ENCODE measurements at regions not wholly inside any gene's neighbourhood (a gene's known extent, or its start where the extent isn't known, plus 50 kb on each side); places are given as distances from the start of the nearest gene placed in this dataset.

DNA sequence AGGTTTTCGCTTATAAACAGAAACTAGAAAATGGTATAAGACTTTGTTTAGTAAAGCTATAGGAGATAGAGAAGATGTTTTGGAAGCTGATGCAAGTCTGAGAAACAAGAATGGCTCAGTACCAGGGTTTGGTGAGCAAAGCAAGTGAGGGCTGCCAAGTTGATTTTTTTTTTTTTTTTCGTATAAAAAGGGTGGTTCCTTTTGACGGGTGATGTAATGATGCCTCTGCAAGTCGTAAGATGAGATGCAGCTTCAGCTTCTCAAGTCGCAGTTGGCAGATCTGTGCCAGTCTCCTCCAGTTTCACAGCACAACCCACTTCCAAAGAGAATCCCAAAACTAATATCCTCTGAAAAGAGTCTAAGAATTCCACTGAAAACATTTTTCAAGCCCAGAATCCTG is 252.8 kb upstream of the CDH4 start:
- DNase-seq (ENCODE audit: low spot score): no peak

DNA sequence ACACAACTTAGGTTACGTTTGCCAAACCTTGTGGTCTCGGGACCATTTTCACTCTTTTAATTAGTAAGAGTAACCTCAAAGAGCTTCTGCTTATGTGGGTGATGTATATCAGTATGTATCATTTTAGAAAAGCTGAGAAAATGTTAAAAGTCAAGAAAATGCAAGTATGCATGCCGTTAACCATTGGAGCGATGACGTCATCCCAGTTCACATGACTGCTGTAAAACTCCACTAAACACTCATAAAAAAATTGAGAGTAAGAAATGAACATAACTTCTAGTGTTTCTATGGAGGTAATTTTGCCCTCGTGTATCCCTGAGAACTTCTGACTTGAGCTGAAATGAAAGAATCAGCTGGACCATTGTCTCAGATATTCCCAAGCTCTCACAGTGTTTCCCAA is 250.0 kb upstream of the CDH4 start:
- no peak for DNase-seq (ENCODE audit: low spot score)

DNA sequence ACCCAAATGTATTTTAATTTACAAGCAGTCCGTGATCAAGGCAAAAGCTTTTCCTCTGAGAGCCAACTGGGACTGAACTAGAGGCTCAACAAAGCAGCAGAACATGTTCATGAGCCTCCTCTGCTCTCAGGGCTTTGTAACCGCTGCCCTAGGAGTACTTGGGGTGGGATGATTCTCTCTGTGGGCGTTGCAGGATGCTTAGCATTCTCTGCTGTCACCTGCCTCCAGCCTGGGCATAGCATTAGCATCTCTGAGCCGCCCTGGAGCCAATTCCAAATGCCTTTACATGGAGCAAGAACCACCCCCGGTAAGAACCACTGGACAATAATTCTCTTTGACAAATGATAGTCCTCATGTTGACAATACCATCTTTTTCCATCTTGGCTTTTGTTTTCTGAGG is 237.6 kb upstream of the CDH4 start:
- no peak for DNase-seq (ENCODE audit: low spot score)

DNA sequence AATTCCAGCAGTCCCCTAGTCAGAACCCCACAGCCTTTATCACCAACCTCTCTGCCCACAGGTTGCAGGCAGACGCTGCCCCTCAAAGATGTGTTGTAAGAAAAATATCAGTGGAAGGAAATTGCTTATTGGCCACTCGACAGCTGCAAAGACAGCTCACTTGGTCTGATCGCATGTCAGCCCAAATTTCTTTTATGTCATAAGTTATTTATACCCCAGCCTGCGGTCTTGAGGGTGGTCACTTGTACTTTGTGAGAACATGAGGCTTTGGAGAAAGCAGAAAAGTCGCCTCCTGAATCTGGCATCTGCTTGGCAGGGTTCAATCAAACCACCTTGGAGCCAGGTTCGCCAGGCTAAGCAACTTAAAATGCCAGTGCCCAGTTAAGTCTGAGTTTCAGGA is 236.5 kb upstream of the CDH4 start:
- no peak for DNase-seq (ENCODE audit: low spot score)

DNA sequence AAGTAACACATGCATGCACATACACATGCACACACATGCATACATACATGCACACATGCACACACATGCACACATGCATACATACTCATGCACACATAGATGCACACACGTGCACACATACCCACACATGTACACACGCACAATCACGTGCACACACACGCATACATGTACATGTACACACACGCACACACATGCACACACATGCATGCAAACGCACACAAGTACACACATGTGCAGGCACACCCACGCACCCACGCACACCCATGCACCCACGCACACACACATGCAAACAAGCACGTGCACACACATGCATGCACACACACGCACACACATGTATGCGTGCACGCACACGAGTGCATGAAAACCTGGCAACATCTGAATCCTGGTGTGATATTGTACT is 232.7 kb upstream of the CDH4 start:
- no peak for DNase-seq (ENCODE audit: low spot score)

DNA sequence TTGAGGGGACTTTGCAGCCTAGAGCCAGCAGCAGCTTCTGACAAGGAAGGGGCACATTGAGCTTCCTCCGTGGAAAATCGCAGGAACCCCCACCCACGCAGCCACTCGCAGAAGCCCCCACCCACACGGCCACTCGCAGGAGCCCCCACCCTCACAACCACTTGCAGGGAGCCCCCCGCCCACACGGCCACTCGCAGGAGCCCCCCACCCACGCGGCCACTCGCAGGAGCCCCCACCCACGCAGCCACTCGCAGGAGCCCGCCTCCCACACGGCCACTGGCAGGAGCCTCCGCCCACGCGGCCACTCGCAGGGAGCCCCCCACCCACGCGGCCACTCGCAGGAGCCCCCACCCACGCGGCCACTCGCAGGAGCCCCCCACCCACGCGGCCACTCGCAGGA is 228.4 kb upstream of the CDH4 start:
- DNase-seq (ENCODE audit: low spot score): no peak

DNA sequence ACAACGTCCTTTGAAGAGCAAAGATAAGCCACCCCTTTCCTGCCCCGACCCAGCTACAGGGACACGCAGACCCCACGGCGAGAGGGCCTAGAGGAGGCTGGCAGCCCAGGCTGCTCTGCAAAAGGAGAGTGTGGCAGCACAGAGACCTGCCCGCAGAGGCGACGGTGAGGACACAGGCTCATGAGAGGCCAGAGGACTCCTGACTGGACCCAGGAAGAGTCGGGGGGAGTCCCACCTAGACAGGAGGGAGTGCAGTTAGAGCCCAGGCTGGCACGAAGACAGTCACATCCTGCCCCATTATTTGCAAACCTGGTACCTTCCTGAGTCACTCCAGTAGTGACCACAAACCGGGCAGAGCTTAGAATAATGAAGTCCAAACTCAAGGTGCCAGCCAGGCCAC is 227.7 kb upstream of the CDH4 start:
- no peak for DNase-seq (ENCODE audit: low spot score)

DNA sequence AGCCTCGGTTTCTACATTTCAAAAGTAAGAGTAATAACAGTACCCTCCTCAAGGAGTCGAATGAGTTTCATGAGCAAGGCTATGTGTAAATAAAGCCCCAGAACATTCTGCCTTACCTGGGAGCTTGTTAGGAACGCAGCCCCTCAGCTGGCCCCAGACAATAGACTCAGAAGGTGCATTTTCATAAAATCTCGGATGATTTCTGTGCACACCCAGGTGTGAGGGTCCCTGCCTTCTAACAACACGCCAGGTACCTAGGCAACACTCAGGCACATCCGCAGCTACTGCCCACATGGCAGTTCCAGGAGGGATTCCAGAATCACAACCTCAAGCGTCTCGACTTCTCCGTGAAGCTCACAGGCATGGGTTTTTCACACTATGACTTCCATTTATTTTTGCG is 226.5 kb upstream of the CDH4 start:
- DNase-seq (ENCODE audit: low spot score): no peak

DNA sequence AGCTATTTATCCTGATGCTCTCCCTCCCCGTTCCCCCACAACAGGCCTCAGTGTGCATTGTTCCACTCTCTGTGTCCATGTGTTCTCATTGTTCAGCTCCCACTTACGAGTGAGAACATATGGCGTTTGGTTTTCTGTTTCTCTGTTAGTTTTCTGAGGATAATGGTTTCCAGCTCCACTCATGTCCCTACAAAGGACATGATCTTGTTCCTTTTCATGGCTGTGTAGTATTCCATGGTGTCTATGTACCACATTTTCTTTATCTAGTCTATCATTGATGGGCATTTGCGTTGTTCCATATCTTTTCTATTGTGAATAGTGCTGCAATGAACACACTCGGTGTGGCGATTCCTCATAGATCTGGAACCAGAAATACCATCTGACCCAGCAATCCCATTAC is 225.9 kb upstream of the CDH4 start:
- DNase-seq (ENCODE audit: low spot score): no peak

DNA sequence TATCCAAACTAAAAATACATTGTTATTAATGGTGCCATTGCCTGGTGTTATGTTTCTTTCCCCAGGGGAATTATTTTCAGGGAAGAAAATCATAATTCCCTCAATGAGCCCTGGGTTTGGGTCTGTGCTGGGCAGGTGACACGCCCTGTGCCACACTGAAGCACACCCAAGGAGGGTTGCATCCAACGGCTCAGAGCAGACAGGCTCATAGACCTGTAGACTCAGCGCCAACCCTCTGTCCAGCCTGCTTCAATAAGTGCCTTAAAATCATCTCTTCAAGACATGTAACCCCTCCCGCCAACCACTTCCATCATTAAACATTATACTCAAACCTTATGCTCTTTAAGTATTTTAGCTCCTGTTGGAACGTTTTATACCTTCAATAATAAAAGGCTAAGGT is 225.3 kb upstream of the CDH4 start:
- DNase-seq (ENCODE audit: low spot score): no peak

DNA sequence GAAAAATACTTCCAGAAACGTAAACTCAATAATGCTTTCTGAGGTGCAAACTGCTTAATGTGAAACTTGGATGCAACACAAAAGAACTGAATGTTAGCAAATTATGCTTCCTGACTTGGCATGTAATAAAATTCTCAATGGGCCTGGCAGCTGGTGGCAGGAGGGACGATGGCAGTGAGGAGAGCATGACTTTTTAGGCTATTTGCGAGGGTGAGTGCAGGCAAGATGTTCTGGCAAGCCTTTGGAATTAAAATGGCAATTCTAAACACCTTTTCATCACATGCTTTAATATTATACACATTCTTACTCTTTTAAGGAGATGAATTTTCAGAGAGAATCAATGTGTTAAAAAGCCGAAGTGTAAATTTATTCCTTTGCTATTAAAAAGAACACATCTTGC is 224.8 kb upstream of the CDH4 start:
- DNase-seq (ENCODE audit: low spot score): no peak

DNA sequence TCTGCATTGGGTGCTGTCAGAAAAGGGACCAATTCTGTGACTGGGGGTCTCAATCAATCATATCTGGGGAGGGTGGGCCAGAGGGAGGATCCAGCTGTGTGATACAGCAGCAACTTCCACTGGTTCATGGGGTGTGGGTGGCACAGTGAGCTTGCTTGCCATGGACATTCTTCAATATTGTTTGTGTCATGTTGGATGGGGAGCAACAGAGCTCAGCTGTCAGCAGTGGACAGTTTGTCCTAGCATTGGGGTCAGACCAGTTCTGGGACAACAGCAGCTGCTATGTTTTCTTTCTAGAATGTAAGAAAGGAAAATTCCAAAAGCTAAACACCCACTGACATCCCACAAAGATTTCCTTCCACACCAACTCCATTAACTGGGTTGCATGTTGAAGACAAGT is 221.9 kb upstream of the CDH4 start:
- no peak for DNase-seq (ENCODE audit: low spot score)

DNA sequence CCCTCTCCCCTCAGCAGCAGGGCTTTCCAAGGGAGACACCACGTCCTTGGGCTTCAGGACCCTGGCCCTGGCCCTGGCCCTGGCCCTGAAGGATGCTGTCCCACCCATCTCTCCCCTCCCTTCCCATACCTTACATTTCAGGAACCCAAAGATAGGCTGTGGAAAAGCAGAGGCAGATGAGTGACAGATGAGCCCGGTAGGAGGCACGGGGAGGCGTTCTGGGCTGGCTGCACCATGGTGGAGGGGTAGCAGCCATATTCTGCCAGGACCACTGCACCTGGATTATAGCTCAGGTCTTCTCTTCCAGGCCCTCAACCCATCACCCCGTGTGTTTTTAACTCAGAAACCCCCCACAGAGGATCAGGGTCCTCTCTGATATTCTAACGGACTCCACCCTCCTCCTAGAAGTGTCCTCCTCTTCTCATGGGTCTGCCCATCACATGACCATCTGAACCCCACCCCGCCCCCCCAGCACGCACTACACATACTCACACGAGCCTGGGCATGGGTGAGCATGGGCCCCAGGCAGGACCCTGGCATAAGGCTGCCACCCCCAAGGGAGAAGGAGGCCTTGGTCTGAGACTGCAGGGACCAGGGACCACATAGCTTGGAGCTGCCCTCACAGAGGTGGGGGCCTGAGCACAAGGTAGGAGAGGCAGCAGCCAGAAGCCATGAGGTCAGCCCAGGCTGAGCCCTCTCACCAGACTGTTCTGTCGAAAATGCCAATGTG is 220.8 kb upstream of the CDH4 start:
- DNase-seq (ENCODE audit: low spot score): no peak

DNA sequence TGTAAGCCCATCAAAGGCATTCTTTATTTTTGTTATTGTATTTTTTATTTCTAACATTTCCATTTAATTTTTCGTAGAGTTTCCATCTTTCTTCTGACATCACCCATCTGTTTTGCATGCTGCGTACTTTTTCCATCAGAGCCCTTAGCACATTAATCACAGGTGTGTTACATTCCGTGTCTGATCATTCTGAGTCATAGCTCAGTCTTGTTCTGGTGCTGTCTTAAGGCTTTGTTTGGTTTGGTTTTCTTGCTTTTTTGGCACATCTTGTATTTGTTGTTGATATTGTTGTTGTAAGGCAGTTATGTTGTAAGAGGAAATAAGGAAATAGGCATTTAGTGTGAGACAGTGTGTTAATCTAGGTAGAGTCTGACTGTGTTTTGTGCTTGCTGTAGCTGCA is 214.6 kb upstream of the CDH4 start:
- no peak for DNase-seq (ENCODE audit: low spot score)

DNA sequence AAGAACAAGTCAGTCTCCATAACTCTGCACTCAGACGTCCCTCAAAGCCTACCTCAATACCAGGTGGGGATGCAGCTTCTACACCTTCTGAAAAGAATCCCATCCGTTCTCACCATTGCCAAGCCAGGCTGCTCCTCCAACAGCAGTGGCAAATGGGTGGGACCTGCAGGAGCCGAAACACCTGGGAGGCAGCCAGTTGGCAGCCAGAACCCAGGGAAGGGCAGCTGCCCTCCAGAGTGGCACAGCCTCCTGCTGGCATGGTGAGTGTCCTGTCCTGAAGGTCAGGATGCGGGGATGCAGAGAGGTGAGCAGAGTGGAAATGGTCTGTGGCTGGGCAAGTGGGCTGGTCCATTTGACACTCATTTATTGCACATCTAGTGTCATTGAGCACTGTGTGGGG is 210.6 kb upstream of the CDH4 start:
- no peak for DNase-seq (ENCODE audit: low spot score)

DNA sequence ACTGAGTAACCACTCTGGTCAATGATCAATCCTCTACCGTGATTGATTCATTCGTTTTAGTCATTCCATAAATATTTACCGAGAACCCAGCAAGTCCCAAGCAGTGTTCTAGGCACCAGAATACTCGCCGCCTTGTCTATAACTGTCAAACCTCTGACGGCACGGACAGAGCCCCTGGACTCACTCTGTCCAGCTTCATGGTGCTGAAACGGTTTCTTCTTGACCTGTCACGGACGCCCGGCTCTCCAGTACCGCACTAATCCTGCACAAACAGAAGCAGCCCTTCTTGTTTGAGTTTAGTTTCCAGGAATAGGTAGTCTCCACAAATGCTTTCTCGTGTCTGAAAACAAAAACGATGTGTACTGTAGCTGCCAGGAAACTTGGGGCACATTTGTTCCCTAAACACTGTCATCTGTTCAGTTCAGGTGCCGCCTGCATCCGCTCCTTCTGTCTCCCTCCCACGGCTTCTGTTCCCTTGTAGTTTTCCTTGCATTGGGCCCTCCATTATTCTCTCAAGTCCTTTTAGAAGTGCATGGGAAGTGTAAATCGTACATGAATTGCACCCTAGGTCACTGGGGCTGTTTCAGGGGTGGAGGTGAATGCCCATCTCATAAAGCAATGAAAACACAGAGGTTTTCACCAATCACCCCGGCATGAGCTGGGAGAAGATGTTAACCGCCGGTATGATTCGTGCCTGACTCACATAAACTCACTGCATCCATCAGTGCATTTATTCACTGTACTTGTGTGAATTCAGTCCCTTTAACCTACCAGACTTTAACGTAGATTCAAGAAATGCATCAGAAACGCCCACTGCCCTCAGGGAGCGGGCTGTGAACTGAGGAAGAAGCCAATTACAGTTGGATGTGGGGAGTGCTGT is 209.3 kb upstream of the CDH4 start:
- no peak for DNase-seq (ENCODE audit: low spot score)

DNA sequence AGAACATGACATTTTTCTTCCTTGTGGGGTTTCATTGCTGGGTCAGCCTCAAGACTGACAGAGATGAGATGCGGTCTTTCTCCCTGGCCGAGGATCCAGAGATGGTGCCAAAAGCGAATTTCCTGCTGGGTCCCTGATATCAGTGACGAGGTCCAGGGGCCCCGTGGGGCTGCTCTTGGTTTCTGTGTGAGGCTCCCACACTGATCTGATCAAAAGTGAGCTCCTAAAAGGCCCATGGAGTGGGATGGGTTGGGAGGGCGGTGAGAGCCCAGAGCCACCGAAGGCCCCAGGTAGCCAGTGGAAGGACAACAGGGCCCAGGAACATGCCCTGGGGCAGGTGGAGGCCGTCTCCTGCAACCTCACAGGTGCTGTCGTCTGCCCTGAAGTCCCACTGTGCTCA is 208.4 kb upstream of the CDH4 start:
- DNase-seq (ENCODE audit: low spot score): no peak

DNA sequence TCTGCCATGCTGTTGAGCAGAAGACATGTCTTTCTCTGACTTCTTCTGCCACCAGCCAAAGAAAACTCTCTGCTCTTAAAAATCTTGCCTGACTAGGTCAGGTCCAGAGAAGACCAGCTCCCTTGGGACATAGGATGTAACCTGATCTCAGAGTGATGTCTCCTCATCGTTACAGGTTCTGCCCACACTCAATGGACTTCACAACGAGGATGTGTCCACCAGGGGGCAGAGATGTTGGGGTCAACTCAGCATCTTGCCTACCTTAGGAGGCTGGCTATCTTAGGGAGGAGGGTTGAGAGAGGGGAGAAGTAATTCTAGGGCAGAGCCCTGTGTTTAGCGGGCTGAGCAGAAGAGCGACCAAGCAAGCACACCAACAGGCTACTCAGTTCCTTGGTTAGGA is 207.6 kb upstream of the CDH4 start:
- peak; percentile 44 for DNase-seq (ENCODE audit: low spot score)

DNA sequence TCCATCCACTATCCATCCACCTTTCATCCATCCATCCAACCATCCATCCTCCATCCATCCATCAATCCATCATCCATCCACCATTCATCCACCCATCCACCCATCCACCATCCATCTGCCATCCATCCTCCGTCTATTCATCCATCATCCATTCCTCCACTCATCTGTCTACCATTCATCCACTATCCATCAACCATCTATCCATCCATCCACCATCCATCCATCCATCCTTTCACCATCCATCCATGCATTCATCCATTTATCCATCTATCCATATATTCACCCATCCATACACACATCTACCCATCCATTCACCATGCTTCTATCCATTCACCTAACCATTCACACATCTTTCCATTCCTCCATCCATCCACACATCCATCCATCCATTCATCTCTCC is 207.0 kb upstream of the CDH4 start:
- DNase-seq (ENCODE audit: low spot score): no peak

DNA sequence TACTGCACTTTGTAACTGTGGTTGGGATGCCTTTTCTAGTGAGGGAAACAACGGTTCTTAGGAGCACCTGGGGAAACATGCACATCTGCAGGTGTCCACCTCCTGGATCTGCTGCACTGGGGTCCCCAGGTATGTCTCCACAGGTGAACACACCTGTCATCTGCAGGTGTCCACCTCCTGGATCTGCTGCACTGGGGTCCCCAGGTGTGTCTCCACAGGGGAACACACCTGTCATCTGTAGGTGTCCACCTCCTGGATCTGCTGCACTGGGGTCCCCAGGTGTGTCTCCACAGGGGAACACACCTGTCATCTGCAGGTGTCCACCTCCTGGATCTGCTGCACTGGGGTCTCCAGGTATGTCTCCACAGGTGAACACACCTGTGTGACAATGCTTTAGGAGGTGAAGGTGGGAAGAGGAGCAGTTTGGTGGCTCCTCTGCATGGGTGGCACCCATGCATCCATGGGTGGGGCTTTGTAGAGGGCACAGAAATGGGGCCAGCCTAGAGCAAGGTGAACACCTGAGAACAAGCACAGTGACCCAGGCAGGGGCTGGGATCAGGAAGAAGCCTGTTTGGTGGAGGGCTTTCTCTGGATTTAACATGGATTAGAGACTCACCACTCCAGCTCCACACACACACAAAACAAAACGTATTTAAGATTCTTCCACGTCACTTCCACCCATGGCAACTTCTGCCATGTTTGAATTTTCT is 206.0 kb upstream of the CDH4 start:
- peak; percentile 84 for DNase-seq (ENCODE audit: low spot score)

DNA sequence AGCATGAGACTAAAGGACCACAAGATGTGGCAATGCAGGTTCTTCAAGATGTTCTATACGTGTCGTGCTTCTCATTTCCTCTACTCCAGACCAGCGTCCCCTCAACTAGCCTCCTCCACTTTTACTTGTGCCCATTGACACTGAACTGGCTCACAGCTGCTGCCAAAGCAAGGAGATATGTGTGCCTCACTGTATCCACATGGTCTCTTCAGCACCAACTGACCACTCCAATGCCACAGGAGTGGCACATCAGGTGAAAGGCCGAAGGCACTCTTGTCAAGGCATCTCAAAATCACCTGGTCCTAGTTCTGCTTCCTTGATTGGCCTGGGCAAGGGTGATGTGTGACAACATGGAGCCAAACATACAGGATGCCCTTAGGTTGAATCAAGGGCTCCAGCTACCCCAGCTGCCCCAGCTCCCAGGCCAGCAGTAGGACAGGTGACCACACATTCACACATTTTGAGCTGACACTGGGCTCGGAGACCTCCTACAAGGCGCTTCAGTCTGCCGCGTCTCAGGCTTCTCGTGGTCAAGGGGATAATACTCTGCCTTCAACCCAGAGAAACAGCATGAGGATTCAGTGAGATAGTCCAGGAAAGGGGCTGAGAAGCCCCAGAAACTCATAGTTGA is 205.2 kb upstream of the CDH4 start:
- peak; percentile 23 for DNase-seq (ENCODE audit: low spot score)

DNA sequence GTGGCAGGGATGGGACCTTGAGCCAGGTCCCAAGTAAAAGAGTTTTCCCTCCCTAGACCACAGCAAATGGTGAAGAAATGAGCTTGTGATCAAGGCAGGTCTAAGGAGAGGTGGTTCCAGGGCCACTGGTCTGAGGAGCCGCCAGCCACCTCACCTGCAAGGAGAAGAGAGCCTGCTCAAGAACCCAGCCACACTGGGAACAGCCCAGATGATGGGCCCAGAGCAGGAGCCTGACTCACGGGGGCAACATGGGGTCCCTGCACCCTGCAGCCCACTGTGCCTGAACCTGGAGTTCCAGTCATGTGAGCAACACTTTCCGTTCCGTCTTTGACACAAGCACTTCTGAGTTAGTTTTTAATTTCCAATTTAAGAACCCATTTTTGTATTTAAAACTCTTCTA is 204.5 kb upstream of the CDH4 start:
- DNase-seq (ENCODE audit: low spot score): no peak

DNA sequence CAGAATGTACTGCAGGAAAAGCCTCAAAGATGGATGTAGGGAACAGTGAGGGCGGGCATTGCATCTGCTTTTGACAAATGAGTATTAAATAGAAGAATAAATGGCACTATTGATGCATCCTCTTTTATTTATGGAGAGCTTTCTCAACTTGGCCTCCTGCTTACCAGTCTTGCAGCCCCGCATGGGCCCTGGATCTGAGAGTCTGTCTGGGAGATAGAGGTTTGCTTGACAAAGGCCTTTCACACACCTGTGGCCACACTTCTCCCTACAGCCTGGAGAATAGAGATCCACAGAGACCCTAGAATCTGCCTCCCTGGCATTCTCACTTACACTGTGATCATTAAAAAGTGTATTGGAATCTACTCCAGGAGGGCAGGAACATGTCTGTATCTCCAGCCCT is 203.8 kb upstream of the CDH4 start:
- DNase-seq (ENCODE audit: low spot score): no peak

Measured in ecto neural progenitor cell (in vitro differentiated cells).